NCI-H446 treated with DMSO at 0.1 percent for 48 hours (cell line): ENCODE measurements at regions not wholly inside any gene's neighbourhood (a gene's known extent, or its start where the extent isn't known, plus 50 kb on each side); places are given as distances from the start of the nearest gene placed in this dataset.

Experiments
- DNase-seq: peaks from one replicate; lab custom pipeline; 2025; lab: John Stamatoyannopoulos, UW

GRCh38 chr7:116145245-116145852, 65.0 kb upstream of the TES start:
- DNase-seq: no peak

GRCh38 chr7:116148108-116148507, 62.2 kb upstream of the TES start:
- no peak for DNase-seq

- no peak for DNase-seq
Observed at GRCh38 chr7:116148626-116149025, 61.7 kb upstream of the TES start.

- DNase-seq: no peak
Observed at GRCh38 chr7:116150588-116150987, 59.8 kb upstream of the TES start.

- DNase-seq: no peak
Observed at GRCh38 chr7:116152276-116152675, 58.1 kb upstream of the TES start.

GRCh38 chr7:116153050-116153449, 57.3 kb upstream of the TES start:
- no peak for DNase-seq

GRCh38 chr7:116159711-116160110, 50.6 kb upstream of the TES start:
- DNase-seq: no peak
